ENCODE measurements at regions not wholly inside any gene's neighbourhood (a gene's known extent, or its start where the extent isn't known, plus 50 kb on each side); places are given as distances from the start of the nearest gene placed in this dataset.

- Histone ChIP-seq H3K9me3 (replicated peaks; ENCODE audit: control insufficient read depth, insufficient read depth, low read depth, low read length) (no peaks in the 10 kb centered on the region), H3K27ac (ENCODE audit: extremely low read depth, low read depth, low read length) (no peak overlapping the region), H3K4me1 (replicated peaks in 1 of 2; ENCODE audit: control insufficient read depth in 2 of 2, insufficient read depth in 2 of 2, low read length in 2 of 2) (peaks cover 0 to 3% of the 10 kb centered on the region in 2 experiments; a peak in 2 of 5 replicates), H3K36me3 (ENCODE audit: control insufficient read depth, insufficient read depth, low read length) (no peaks in the 10 kb centered on the region), H3K4me2 (ENCODE audit: insufficient read depth, low read length) (no peak overlapping the region; the same call in 1 of the 2 replicates), H3K4me3 (no peak overlapping the region), H3K9me1 (ENCODE audit: control insufficient read depth, insufficient read depth, low read length) (no peaks in the 10 kb centered on the region), H3K27me3 (ENCODE audit: control insufficient read depth in 2 of 2, insufficient read depth in 2 of 2, low read length in 2 of 2) (peaks cover 0 to 4% of the 10 kb centered on the region in 2 experiments; a peak in 1 of 5 replicates), H2AFZ (ENCODE audit: low read depth, low read length) (peak overlapping the region; percentile 80), H3K79me2 (ENCODE audit: control insufficient read depth, insufficient read depth, low read length) (no peaks in the 10 kb centered on the region), H4K20me1 (replicated peaks; ENCODE audit: control insufficient read depth, insufficient read depth, low read length) (no peaks in the 10 kb centered on the region), H3K9ac (ENCODE audit: insufficient read depth in 1 of 2, low read depth in 2 of 2, low read length in 2 of 2) (no peak overlapping the region)
- in situ Hi-C loops (cut with MboI) (no loop called here), intact Hi-C loops (cut with micrococcal nuclease) (no loop called here)
- peak; percentile 9; the same call in 1 of the 3 replicates for ATAC-seq
- FAIRE-seq = no peak
- POLR2A ChIA-PET = interaction anchor here (0.7 to 0.9 kb wide), 2 partner anchors 13 to 33 kb away, joined by 3 read pairs; no protein-coding TSS in a partner anchor
- DNase-seq (ENCODE audit: extremely low read depth in 1 of 4, low spot score in 3 of 4) = no peak
- no TSS peak for BruUV-seq (replicated peaks)
- CTCF ChIA-PET (ENCODE audit: low intra/inter-chr PET ratio) = no interaction called here
- whole genome bisulfite sequencing (ENCODE audit: insufficient coverage, low coverage, missing lambda C conversion rate) = 11% methylated on average over 5 of the region's 5 CpGs
- TF ChIP-seq SMARCA4 (IDR thresholded peaks at IDR 0.05) = no peak
- TF ChIP-seq ZNF197 (CRISPR knock-in tag; IDR thresholded peaks at IDR 0.05; ENCODE audit: low read depth) = no peak
- TF ChIP-seq FOXO4 (CRISPR knock-in tag; IDR thresholded peaks at IDR 0.05) = no peak
- no peak for TF ChIP-seq ZBTB7A (IDR thresholded peaks at IDR 0.05; ENCODE audit: borderline replicate concordance, control insufficient read depth, low read depth, low read length)
- no peak for TF ChIP-seq MBD1 (CRISPR knock-in tag; IDR thresholded peaks at IDR 0.05)
- no peak for TF ChIP-seq SIN3B (IDR thresholded peaks at IDR 0.05; ENCODE audit: low read depth)
- TF ChIP-seq E2F3 (CRISPR knock-in tag; IDR thresholded peaks at IDR 0.05) = no peak
- TF ChIP-seq, protein P1, sequence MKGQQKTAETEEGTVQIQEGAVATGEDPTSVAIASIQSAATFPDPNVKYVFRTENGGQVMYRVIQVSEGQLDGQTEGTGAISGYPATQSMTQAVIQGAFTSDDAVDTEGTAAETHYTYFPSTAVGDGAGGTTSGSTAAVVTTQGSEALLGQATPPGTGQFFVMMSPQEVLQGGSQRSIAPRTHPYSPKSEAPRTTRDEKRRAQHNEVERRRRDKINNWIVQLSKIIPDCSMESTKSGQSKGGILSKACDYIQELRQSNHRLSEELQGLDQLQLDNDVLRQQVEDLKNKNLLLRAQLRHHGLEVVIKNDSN (CRISPR knock-in tag; IDR thresholded peaks at IDR 0.05) = no peak
- no peak for TF ChIP-seq TRIM25 (IDR thresholded peaks at IDR 0.05; ENCODE audit: borderline replicate concordance)
- no peak for TF ChIP-seq ATF1 (CRISPR knock-in tag; IDR thresholded peaks at IDR 0.05)
- TF ChIP-seq ATF1 (tag; IDR thresholded peaks at IDR 0.05) = no peak
- TF ChIP-seq ZNF354B (CRISPR knock-in tag; IDR thresholded peaks at IDR 0.05) = no peak
- TF ChIP-seq ZFP36 (IDR thresholded peaks at IDR 0.05; ENCODE audit: low read depth, low read length, partially characterized antibody) = no peak
- TF ChIP-seq PTBP1 (IDR thresholded peaks at IDR 0.05; ENCODE audit: low read depth, low read length) = no peak
- no peak for TF ChIP-seq ELF1 (tag; IDR thresholded peaks at IDR 0.05)
- TF ChIP-seq MYBL2 (IDR thresholded peaks at IDR 0.05; ENCODE audit: low read depth) = no peak
- no peak for TF ChIP-seq MYBL2 (CRISPR knock-in tag; IDR thresholded peaks at IDR 0.05; ENCODE audit: borderline replicate concordance)
- TF ChIP-seq, protein P2, sequence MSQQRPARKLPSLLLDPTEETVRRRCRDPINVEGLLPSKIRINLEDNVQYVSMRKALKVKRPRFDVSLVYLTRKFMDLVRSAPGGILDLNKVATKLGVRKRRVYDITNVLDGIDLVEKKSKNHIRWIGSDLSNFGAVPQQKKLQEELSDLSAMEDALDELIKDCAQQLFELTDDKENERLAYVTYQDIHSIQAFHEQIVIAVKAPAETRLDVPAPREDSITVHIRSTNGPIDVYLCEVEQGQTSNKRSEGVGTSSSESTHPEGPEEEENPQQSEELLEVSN (IDR thresholded peaks at IDR 0.05; ENCODE audit: borderline replicate concordance in 1 of 2, extremely low read depth in 1 of 2, insufficient read depth in 1 of 2, insufficient read length in 1 of 2, low read depth in 1 of 2, low read length in 1 of 2, poor library complexity in 1 of 2, severe bottlenecking in 1 of 2) = no peak
Observed at GRCh38 chr6:163808871-163809270, 394.4 kb downstream of the QKI start.

Data from K562 (cell line).